GM11168 (cell line): ENCODE measurements at regions not wholly inside any gene's neighbourhood (a gene's known extent, or its start where the extent isn't known, plus 50 kb on each side); places are given as distances from the start of the nearest gene placed in this dataset.

Experiments used
- in situ Hi-C: fragments of 300-500 bp; cut with MboI; formaldehyde crosslinking; loops from one replicate; pipeline ENCODE4 v1.12.0; 2022; ENCODE audit warnings: low sequenced_read_pairs; ENCODE audit not compliant: unreplicated experiment

GRCh38 chr4:30783751-30784150 is 63.6 kb downstream of the PCDH7 start:
- in situ Hi-C loops: no loop called here

GRCh38 chr4:30789219-30789671 is 69.1 kb downstream of the PCDH7 start:
- in situ Hi-C loops: no loop called here

- in situ Hi-C loops: no loop called here
Measured at GRCh38 chr4:30790123-30790522, 70.0 kb downstream of the PCDH7 start.

DNA sequence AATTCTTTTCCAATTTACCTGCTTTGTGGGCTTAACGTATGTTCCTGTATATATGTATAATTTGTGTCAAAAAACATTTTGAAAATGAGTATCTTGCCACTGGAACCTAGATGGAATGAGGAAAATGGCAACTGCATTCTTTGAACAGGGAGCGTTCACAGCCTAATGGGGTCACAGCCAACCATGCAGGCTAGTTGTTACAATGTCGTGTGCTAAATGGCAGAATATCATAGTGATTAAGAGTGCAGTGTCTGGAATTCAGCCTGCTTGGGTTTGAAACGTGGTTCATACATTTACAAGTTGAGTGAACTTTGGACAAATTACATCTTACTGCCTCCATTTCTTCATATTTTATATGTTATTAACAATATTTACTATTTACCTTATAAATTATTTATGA is 70.8 kb downstream of the PCDH7 start:
- in situ Hi-C loops: no loop called here

GRCh38 chr4:30792601-30793000 is 72.4 kb downstream of the PCDH7 start:
- in situ Hi-C loops: no loop called here

GRCh38 chr4:30801876-30802275 is 81.7 kb downstream of the PCDH7 start:
- in situ Hi-C loops: no loop called here

GRCh38 chr4:30802622-30803323 is 82.6 kb downstream of the PCDH7 start:
- in situ Hi-C loops: no loop called here

- in situ Hi-C loops: no loop called here
Measured at GRCh38 chr4:30808276-30808675, 88.1 kb downstream of the PCDH7 start.

- in situ Hi-C loops: no loop called here
Measured at GRCh38 chr4:30811296-30811695, 91.1 kb downstream of the PCDH7 start.

- in situ Hi-C loops: no loop called here
Measured at GRCh38 chr4:30815685-30816084, 95.5 kb downstream of the PCDH7 start.

GRCh38 chr4:30817447-30817846 is 97.3 kb downstream of the PCDH7 start:
- in situ Hi-C loops: no loop called here

GRCh38 chr4:30818541-30818940 is 98.4 kb downstream of the PCDH7 start:
- in situ Hi-C loops: no loop called here

- in situ Hi-C loops: no loop called here
Measured at GRCh38 chr4:30821275-30821674, 101.1 kb downstream of the PCDH7 start.

DNA sequence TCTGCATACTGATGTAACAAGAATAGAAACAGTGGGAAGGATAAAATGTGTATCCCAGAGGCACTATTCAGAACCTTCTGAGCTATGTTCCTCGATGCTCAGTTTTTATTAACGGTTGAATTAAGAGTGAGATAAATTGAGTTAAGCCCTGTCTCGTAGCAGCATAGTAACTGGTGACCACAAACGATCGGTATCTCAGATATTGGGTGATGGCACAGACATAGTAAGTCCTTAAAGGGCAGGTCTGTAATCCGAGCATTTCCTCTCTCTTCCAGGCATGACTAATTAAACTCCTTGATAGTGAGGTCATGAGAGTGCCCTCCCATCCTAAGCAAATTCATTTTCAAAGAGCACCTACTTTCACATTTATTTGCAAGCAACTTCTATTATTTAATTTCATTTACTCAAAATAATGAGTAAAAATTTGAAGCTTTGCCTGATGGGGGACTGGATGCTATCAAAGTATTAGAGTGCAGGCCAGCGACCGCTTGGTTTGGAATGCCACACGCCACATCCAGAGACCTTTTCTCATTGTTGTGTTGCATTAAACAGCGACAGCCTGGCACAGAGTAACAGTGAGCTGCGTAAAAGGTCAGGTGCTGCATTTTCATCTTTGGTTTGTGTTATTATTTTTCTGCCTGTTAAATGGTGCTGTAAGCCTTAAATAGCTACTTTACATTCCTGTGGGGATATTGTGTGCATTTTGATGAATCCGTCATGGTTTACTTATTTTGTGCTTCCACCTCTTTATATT is 101.9 kb downstream of the PCDH7 start:
- in situ Hi-C loops: no loop called here

DNA sequence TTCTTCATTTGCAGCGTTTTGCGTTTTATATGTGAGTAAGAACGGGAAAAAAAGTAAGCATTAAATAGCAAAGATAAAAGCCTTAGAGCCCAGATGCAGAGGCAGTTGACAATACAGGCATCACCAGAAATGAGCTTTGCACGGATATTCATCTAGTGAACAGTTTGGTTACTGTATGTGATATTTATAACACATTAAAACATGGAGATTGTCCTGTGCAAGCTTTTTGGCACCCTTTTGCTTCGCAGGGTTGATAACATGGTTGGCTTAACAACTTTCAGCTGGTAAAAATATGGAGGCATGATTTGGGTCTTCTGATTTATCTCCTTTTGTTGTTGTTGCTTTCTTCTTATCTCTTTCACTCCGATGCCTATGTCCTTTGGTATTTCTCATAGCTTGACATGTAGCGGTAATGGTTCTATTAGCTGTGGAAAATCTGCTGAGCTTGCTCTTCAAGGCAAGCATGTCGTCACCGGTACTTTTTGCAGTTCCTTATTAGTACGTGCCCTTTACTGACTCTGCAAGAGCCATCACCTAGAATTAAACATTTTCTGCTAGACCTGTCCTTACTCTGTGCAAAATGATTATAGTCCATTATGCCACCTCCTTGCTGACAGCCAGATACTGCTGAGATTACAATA is 102.9 kb downstream of the PCDH7 start:
- in situ Hi-C loops: no loop called here

DNA sequence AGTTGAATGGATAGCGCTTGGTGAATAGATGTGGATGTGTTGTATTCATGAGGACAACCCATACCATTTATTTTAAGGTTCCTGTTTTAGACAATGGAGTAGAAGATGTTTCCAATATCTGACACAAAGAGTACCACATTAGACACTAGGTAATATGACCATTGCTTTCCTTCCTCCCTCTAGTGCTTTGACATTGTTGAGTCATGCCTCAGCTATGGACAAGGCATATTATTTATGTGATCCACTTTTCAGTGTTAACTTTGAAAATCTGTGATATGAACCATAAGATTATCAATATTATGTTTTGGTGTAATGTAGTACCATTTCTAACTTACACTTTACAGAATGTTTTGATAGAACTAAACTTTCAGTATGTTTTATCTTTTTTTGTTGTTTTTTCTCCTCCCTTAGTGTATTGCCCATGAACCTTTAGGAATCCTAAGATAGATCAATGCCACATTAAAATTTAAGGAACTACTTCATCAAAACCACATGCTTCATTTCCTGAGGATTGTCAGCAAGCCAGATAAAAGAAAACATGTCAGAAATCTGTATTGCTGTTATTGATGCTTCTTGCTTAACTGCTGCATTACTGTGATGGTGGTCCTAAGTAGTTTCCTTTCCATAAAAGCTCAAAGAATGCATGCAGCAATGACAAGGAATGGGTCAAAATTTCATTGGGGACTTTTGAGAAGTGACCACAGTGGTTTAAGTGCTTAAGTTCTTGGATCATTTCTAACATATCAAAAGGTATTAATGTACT is 105.0 kb downstream of the PCDH7 start:
- in situ Hi-C loops: no loop called here

DNA sequence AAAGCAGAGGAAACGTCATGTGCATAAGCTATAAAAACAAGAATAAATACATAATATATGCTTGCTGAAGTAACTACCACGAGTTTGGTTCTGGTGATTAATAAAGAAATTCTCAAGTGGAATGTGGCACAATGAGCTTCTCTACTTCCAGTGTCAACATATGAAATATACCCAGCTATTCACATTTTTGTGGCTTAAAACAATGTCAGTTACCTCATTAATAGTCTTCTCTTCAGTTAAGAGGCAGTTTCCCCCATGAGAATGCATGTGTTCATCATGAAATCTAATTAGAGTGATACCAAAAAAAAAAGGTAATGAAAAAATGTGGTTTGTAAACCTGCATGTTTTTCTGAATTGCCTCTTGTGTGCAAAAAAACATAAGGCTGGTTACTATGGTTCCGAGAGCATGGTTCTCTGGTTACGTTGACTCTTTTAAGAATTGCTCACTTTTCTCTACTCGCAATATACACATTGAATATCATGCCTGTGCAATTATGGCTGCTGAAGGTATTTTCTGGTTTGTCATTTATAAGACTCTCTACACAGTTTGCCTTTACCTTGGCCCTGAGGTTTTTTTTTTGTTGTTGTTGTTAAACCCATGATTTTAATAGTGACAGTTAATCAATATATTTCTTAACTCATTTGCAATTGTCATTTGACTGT is 108.2 kb downstream of the PCDH7 start:
- in situ Hi-C loops: no loop called here

- in situ Hi-C loops: no loop called here
Measured at GRCh38 chr4:30832639-30833038, 112.5 kb downstream of the PCDH7 start.

- in situ Hi-C loops: no loop called here
Measured at GRCh38 chr4:30833206-30833605, 113.0 kb downstream of the PCDH7 start.

GRCh38 chr4:30835044-30835443 is 114.9 kb downstream of the PCDH7 start:
- in situ Hi-C loops: no loop called here
